HG02588 (cell line): ENCODE measurements at regions not wholly inside any gene's neighbourhood (a gene's known extent, or its start where the extent isn't known, plus 50 kb on each side); places are given as distances from the start of the nearest gene placed in this dataset.
"Not testable (repeated sequence)": the region's sequence is repeated elsewhere in the genome, so short reads cannot be mapped to it uniquely, and the experiment has no call there.

Experiments used
- ATAC-seq: cut with Tn5 transposase; IDR thresholded peaks from one replicate; pipeline ENCODE4 v1.9.1; 2021; ENCODE audit warnings: mild to moderate bottlenecking, moderate library complexity; ENCODE audit not compliant: unreplicated experiment

- ATAC-seq, result not testable (repeated sequence)
These were observed 679.7 kb downstream of the METTL15 start for GRCh38 chr11:28787897-28788296.

DNA sequence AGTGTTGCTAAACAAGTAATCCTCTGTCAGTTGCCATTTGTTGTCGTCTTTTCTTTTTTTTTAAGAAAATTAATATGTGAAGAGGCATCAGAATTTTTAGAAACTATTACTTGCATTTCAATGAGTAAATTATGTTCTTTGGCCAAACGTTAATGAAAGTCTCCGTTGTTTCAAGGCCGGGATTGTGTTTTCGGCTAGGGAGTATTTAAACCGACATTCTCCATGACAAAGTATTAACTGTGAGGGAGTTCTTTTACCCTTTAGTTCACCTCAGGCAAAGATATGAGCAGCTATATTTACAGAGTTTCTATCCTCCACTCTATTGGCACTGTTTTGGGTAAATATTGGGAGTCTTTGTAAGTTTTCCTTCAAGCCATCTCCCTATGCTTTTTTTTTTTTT is 668.9 kb downstream of the METTL15 start:
- ATAC-seq, result no peak

GRCh38 chr11:28773606-28774005 is 665.4 kb downstream of the METTL15 start:
- no peak for ATAC-seq

- no peak for ATAC-seq
These were observed 662.6 kb downstream of the METTL15 start for GRCh38 chr11:28770806-28771205.

GRCh38 chr11:28767574-28767973 is 659.4 kb downstream of the METTL15 start:
- ATAC-seq, result no peak

- ATAC-seq, result no peak
These were observed 655.7 kb downstream of the METTL15 start for GRCh38 chr11:28763876-28764275.

DNA sequence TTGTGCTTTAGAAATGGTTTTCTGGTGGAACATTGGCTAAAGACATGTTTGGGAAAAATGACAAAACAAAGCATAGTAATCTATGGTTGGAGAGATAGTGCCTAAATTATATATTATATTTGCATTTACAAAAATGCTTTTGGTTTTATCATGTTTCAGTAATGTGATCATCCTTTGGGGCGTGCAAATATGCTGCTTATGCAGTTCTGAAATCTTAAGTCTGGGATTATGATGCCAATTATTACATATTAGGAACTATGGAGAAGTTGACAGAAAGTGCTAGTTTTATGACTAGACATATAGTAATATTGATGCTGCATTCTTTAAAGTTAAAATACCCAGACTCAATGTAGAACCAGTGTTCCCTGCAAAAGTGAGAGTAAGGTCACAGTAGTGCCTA is 655.0 kb downstream of the METTL15 start:
- ATAC-seq, result no peak

- ATAC-seq, result no peak
These were observed 652.6 kb downstream of the METTL15 start for GRCh38 chr11:28760676-28761390.

DNA sequence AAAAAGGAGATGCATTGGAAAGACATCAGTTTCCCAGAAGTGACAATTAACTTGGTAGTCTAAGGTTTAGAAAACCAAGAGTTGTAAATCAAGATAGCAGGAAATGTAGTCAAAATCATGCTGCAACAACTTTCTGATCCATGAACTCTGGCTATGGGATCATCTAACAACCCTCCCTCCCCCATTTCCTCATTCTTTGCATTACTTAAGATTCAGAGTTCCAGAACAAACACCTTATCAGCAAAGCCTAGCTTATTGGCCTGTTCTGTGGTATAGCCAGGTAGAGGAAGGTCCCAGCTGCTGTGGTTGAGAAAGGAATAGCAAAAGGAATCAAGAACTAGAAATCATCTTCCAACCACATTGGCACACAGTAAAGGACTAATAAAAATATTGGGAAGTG is 651.1 kb downstream of the METTL15 start:
- no peak for ATAC-seq

- ATAC-seq, result no peak
These were observed 649.7 kb downstream of the METTL15 start for GRCh38 chr11:28757725-28758515.

- ATAC-seq, result no peak
These were observed 648.8 kb downstream of the METTL15 start for GRCh38 chr11:28756977-28757376.

GRCh38 chr11:28743061-28743550 is 634.9 kb downstream of the METTL15 start:
- ATAC-seq, result no peak

DNA sequence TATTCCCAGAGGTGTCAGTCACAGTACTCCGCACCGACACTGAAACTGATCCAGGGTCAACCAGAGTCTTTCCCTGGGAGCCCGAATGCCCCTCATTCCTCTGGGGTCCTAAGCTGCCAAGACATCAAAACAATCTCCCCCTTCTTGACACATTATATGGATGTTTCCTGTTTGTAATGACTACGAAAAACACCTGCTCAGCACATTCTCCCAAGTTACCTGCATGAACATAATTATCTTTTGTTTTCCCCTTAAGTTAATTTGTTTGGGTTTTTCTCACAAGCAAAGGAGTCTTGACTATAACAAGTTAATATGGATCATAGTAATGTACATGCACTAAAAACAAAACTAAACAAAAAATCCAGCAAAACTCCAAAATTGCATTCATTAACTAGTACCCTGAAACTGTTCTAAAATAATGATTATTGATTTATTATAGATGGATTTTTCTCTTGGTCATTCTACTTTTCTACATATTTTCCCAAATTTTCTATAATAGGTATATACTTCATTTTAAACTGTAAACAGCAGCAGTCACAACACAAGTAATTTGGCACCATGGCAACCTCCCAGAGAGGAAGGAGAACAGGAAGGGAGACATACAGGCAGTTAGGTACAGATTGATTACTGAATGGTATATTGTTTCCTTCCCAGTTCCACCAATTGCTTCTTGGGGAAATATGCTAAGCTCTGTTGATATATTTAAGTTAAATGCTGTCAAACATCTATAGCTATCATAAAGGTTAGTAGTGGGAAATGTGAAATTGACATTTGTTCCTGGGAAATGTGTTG is 631.5 kb downstream of the METTL15 start:
- ATAC-seq, result no peak

DNA sequence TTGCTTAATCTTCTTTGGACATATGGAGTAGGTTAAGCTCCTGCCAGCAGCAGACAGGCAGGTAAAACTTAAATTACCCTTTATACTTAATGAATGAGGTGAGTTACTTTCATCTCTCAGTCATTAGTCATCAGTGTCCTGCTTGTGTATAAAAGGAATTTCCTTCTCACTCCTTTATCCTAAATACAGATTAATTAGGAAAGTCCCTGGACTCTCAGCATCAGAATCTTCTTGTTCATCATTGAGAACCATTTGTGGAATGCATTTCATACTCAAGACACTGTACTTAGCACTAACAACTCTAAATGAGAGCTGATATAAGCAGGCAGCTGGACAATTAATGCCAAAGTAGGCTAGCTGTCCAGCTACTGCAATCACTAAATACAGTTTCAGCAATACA is 630.4 kb downstream of the METTL15 start:
- ATAC-seq, result no peak

DNA sequence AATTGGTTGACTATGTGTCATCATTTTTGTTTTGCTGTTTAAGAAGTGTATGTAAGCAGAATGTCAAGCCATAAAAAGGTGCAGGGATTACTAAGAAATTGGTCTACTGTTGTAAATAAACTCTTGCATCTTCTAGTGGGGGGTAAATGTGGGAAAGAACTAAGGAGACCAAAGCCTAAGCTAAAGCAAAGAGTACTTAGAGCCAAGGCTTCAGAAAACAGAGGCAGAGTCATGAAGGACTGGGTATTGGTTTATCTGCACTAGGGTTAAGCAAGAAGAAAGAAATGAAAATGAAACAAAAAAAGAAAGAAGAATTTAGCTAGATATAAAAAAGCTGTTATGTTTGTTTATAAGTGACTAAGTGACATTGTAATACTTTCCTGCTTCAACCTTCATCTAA is 628.1 kb downstream of the METTL15 start:
- no peak for ATAC-seq

GRCh38 chr11:28735511-28735910 is 627.3 kb downstream of the METTL15 start:
- no peak for ATAC-seq

DNA sequence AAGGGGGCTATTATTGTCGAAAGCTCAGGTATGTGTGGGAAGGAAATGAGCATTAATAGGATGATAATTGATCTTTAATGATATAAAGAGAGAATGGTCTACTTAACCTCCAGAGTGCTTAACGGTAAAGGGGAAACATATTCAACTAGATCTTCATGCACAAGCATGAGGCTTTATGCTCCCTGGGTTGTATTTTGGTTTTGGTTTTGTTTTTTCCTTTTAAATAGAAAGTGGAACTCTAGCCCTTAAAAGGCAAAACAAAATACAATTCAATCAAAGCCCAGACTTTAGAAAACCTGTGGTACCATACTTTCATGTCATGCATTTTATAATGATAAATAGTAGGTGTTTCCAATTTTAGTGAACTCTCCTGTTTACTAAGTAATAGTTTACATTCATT is 622.7 kb downstream of the METTL15 start:
- no peak for ATAC-seq

DNA sequence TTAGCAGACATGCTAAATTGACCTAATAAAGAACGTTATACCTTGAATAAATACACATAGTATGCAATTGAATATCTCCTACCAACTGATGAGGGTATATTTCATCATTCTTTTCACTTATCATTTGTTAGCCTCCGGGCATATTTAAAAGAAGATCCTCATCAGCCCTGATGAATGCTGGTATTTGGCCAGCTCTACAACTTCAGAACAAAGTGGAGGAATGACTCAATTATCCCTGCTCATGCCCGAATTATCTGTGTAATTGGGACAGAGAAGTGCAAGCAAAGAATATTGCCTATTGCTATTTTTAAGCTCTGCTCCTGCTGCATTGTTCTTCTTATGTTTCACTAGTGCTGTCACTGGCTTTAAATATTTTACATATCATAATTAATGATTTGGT is 622.1 kb downstream of the METTL15 start:
- ATAC-seq, result no peak

DNA sequence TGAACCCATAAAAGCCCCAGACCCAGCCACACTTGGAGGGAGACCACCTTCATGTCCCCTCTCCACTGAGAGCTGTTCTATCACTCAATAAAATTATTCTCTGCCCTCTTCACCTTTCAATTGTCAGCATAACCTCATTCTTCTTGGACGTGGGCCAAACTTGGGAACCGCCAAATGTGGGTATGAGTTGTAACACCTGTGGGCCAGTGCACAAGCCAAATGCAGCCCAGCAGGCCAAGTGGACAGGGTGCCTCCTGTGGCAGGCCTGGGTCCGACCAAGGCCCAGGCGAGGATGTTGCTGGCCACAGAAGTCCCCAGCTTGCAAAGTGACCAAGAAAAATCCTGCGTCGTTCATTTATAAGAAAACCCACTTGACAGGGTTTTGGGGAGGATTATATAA is 621.2 kb downstream of the METTL15 start:
- ATAC-seq, result no peak

DNA sequence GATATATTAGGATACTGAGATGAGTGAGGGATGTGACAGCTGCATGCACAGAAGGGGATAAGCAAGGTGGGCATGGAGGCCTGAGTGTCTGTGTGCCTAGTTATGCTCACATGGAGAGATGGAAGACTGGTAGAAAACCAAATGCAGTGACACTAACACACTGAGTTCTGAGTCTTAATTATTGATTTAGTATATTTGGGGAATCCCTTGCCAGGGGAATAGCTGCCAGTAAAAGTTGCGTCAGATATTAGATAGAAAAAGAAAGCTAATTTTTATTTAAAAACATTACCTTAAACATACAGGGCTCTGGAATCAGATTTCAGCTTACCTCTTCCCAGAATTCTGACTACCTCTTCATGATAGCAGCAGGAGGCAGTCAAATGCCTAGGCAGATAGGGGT is 620.5 kb downstream of the METTL15 start:
- ATAC-seq, result no peak

DNA sequence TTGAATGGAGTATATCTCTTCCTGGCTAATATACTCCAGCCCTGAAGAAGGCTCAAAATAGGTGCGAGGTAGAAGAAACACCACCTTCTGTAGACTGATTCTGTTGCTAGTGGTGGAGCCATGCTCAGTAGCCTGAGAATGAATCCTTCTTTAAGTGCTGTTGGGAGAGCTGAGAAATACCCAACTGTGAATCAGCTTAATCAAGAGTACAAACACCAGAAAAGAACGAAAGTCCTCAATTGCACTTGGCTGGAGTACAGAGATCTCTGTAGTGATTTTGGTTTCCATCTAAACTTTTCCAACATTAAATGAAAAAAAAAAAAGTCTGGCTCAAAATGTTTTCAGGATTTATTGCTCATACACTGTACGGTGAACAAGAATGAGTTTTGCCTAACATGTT is 619.1 kb downstream of the METTL15 start:
- no peak for ATAC-seq
